Brain microvascular endothelial cell (primary cell): ENCODE measurements at regions not wholly inside any gene's neighbourhood (a gene's known extent, or its start where the extent isn't known, plus 50 kb on each side); places are given as distances from the start of the nearest gene placed in this dataset.
"Not testable (repeated sequence)": the region's sequence is repeated elsewhere in the genome, so short reads cannot be mapped to it uniquely, and the experiment has no call there.

ENCODE experiments used
- DNase-seq: peaks from one replicate; pipeline ENCODE4 v3.0.0-alpha.2; 2020
- H3K27ac ChIP-seq: fragments of 250-450 bp; sonication (Bioruptor Pico); 2 replicates; pipeline ENCODE4 v1.5.1; 2020; ENCODE audit warnings: mild to moderate bottlenecking, moderate library complexity
- H3K27me3 ChIP-seq: fragments of 250-450 bp; sonication (Bioruptor Pico); replicated peaks from 2 replicates; pipeline ENCODE4 v1.5.1; 2020; ENCODE audit warnings: mild to moderate bottlenecking
- H3K36me3 ChIP-seq: fragments of 250-450 bp; sonication (Bioruptor Pico); replicated peaks from 2 replicates; pipeline ENCODE4 v1.5.1; 2020; ENCODE audit warnings: mild to moderate bottlenecking
- H3K4me3 ChIP-seq: 2 replicates; pipeline ENCODE4 v1.5.1; 2011; ENCODE audit warnings: low read depth, mild to moderate bottlenecking, control low read depth, low read length, moderate library complexity
- CTCF ChIP-seq: IDR thresholded peaks from 2 replicates; pipeline ENCODE4 v1.5.1; 2011; ENCODE audit warnings: low read depth, mild to moderate bottlenecking, moderate library complexity, low read length, control low read depth, inconsistent platforms; ENCODE audit errors: missing control alignments
- in situ Hi-C: cut with HindIII; loops from 2 replicates; pipeline ENCODE4 v1.10.0; 2017; ENCODE audit warnings: low sequenced_read_pairs, low pct_ligation_motif_present

- in situ Hi-C loops = no loop called here
- no peak for DNase-seq
- H3K27ac ChIP-seq = no peak overlapping the region
- no peak for TF ChIP-seq CTCF
- H3K36me3 ChIP-seq = no peaks in the 10 kb centered on the region
- H3K4me3 ChIP-seq = no peak overlapping the region
- H3K27me3 ChIP-seq = no peaks in the 10 kb centered on the region
Measured at GRCh38 chr9:87020169-87020950, 73.1 kb upstream of the GAS1 start.

- H3K36me3 ChIP-seq = no peaks in the 10 kb centered on the region
- no peaks in the 10 kb centered on the region for H3K27me3 ChIP-seq
- in situ Hi-C loops = no loop called here
- H3K27ac ChIP-seq = no peak overlapping the region
- no peak for DNase-seq
- no peak overlapping the region for H3K4me3 ChIP-seq
- no peak for TF ChIP-seq CTCF
Measured at GRCh38 chr9:87022178-87022577, 74.9 kb upstream of the GAS1 start.

GRCh38 chr9:87026204-87026603 is 78.9 kb upstream of the GAS1 start:
- Histone ChIP-seq H3K4me3 (no peak overlapping the region), H3K27me3 (no peaks in the 10 kb centered on the region), H3K36me3 (no peaks in the 10 kb centered on the region), H3K27ac (no peak overlapping the region)
- DNase-seq = no peak
- in situ Hi-C loops = no loop called here
- no peak for TF ChIP-seq CTCF

GRCh38 chr9:87028836-87029235 is 81.5 kb upstream of the GAS1 start:
- DNase-seq, in situ Hi-C loops, H3K27me3 ChIP-seq, H3K4me3 ChIP-seq, H3K36me3 ChIP-seq, H3K27ac ChIP-seq: not testable (repeated sequence)

- no peak for TF ChIP-seq CTCF
- H3K27me3 ChIP-seq = no peaks in the 10 kb centered on the region
- no peak for DNase-seq
- no peaks in the 10 kb centered on the region for H3K36me3 ChIP-seq
- no peak overlapping the region for H3K27ac ChIP-seq
- in situ Hi-C loops = no loop called here
- H3K4me3 ChIP-seq = no peak overlapping the region
Measured at GRCh38 chr9:87029905-87030304, 82.6 kb upstream of the GAS1 start.

- no peak overlapping the region for H3K27ac ChIP-seq
- H3K36me3 ChIP-seq = no peaks in the 10 kb centered on the region
- no peak overlapping the region for H3K4me3 ChIP-seq
- no peak for TF ChIP-seq CTCF
- H3K27me3 ChIP-seq = no peaks in the 10 kb centered on the region
- in situ Hi-C loops = no loop called here
- no peak for DNase-seq
Measured at GRCh38 chr9:87034841-87035240, 87.5 kb upstream of the GAS1 start.
